Fibroblast of pulmonary artery (primary cell): ENCODE measurements at regions not wholly inside any gene's neighbourhood (a gene's known extent, or its start where the extent isn't known, plus 50 kb on each side); places are given as distances from the start of the nearest gene placed in this dataset.

Experiments
- DNase-seq: peaks from one replicate; pipeline ENCODE4 v3.0.0-alpha.2; 2010; ENCODE audit warnings: low read depth
- H3K4me3 ChIP-seq: replicated peaks from 2 replicates; pipeline ENCODE4 v1.5.1; 2011; ENCODE audit warnings: low read depth, mild to moderate bottlenecking, control low read depth, low read length, moderate library complexity
- CTCF ChIP-seq: IDR thresholded peaks from 2 replicates; pipeline ENCODE4 v1.5.1; 2011; ENCODE audit warnings: mild to moderate bottlenecking, control low read depth, low read length, inconsistent platforms; ENCODE audit errors: missing control alignments

GRCh38 chr4:36446275-36446674 lies 164.9 kb downstream of the DTHD1 start:
- TF ChIP-seq CTCF: no peak
- DNase-seq: no peak
- no peak overlapping the region for H3K4me3 ChIP-seq

GRCh38 chr4:36461344-36461743 lies 179.9 kb downstream of the DTHD1 start:
- no peak overlapping the region for H3K4me3 ChIP-seq
- TF ChIP-seq CTCF: no peak
- peak; percentile 1 for DNase-seq

GRCh38 chr4:36467670-36468069 lies 186.3 kb downstream of the DTHD1 start:
- DNase-seq: no peak
- H3K4me3 ChIP-seq: no peak overlapping the region
- no peak for TF ChIP-seq CTCF

- H3K4me3 ChIP-seq: no peak overlapping the region
- no peak for DNase-seq
- no peak for TF ChIP-seq CTCF
Measured at GRCh38 chr4:36471903-36472302, 190.5 kb downstream of the DTHD1 start.

GRCh38 chr4:36476135-36476534 lies 194.7 kb downstream of the DTHD1 start:
- TF ChIP-seq CTCF: no peak
- DNase-seq: no peak
- no peak overlapping the region for H3K4me3 ChIP-seq

GRCh38 chr4:36477861-36478260 lies 196.4 kb downstream of the DTHD1 start:
- no peak for TF ChIP-seq CTCF
- H3K4me3 ChIP-seq: no peak overlapping the region

GRCh38 chr4:36485885-36486284 lies 204.5 kb downstream of the DTHD1 start:
- DNase-seq: no peak
- H3K4me3 ChIP-seq: no peak overlapping the region
- TF ChIP-seq CTCF: no peak

More at GRCh38 chr4:36477861-36478260, 196.4 kb downstream of the DTHD1 start:
- DNase-seq: no peak
